ENCODE measurements at regions not wholly inside any gene's neighbourhood (a gene's known extent, or its start where the extent isn't known, plus 50 kb on each side); places are given as distances from the start of the nearest gene placed in this dataset.

- Mint-ChIP-seq H3K4me3 (no peak overlapping the region), H3K27me3 (ENCODE audit: low read depth in 2 of 2) (no peaks in the 10 kb centered on the region), H3K36me3 (no peaks in the 10 kb centered on the region), H3K4me1 (no peaks in the 10 kb centered on the region), H3K9me3 (peaks cover 0 to 6% of the 10 kb centered on the region in 2 donors), H3K27ac (no peak overlapping the region)
- ATAC-seq (no peak), DNase-seq (no peak)
- H3K27me3 ChIP-seq (ENCODE audit: control insufficient read depth, insufficient read depth, low read length) = no peaks in the 10 kb centered on the region
- no peak overlapping the region for H3K4me3 ChIP-seq (ENCODE audit: low read length)
- no peak for TF ChIP-seq CTCF (IDR thresholded peaks at IDR 0.05)
- H3K9me3 ChIP-seq (ENCODE audit: control insufficient read depth, insufficient read depth, low read length) = no peaks in the 10 kb centered on the region
- no peak overlapping the region for H3K27ac ChIP-seq (ENCODE audit: low read length)
- H3K36me3 ChIP-seq (ENCODE audit: control insufficient read depth, insufficient read depth, low read length) = no peaks in the 10 kb centered on the region
- intact Hi-C loops (cut with micrococcal nuclease) = no loop called here
- H3K4me1 ChIP-seq (ENCODE audit: control insufficient read depth, insufficient read depth, low read length) = no peaks in the 10 kb centered on the region
These were observed 157.0 kb downstream of the CCDC34 start for GRCh38 chr11:27205779-27206570.

- no peak overlapping the region for H3K27ac ChIP-seq (ENCODE audit: low read length)
- H3K36me3 Mint-ChIP-seq = no peaks in the 10 kb centered on the region
- no peaks in the 10 kb centered on the region for H3K4me1 Mint-ChIP-seq
- H3K27me3 Mint-ChIP-seq (ENCODE audit: low read depth in 2 of 2) = no peaks in the 10 kb centered on the region
- no peak for TF ChIP-seq CTCF (IDR thresholded peaks at IDR 0.05)
- H3K36me3 ChIP-seq (ENCODE audit: control insufficient read depth, insufficient read depth, low read length) = no peaks in the 10 kb centered on the region
- no peak overlapping the region for H3K4me3 Mint-ChIP-seq
- no peak for ATAC-seq
- intact Hi-C loops (cut with micrococcal nuclease) = no loop called here
- H3K27ac Mint-ChIP-seq = no peak overlapping the region
- no peaks in the 10 kb centered on the region for H3K27me3 ChIP-seq (ENCODE audit: control insufficient read depth, insufficient read depth, low read length)
- no peaks in the 10 kb centered on the region for H3K9me3 ChIP-seq (ENCODE audit: control insufficient read depth, insufficient read depth, low read length)
- H3K4me3 ChIP-seq (ENCODE audit: low read length) = no peak overlapping the region
- no peak for DNase-seq
- H3K4me1 ChIP-seq (ENCODE audit: control insufficient read depth, insufficient read depth, low read length) = no peaks in the 10 kb centered on the region
- 64% methylated on average over 3 of the region's 3 CpGs for WGBS (ENCODE audit: insufficient coverage)
- peaks cover 0 to 7% of the 10 kb centered on the region in 2 donors for H3K9me3 Mint-ChIP-seq
These were observed 157.8 kb downstream of the CCDC34 start for GRCh38 chr11:27205250-27205649.

GRCh38 chr11:27204529-27204928, 158.5 kb downstream of the CCDC34 start:
- intact Hi-C loops (cut with micrococcal nuclease) = no loop called here
- DNase-seq (no peak), ATAC-seq (no peak)
- 90% methylated on average over 1 of the region's 3 CpGs for WGBS (ENCODE audit: insufficient coverage)
- H3K4me3 ChIP-seq (ENCODE audit: low read length) = no peak overlapping the region
- no peaks in the 10 kb centered on the region for H3K36me3 Mint-ChIP-seq
- H3K27me3 ChIP-seq (ENCODE audit: control insufficient read depth, insufficient read depth, low read length) = no peaks in the 10 kb centered on the region
- no peaks in the 10 kb centered on the region for H3K27me3 Mint-ChIP-seq (ENCODE audit: low read depth in 2 of 2)
- H3K27ac Mint-ChIP-seq = no peak overlapping the region
- H3K4me1 ChIP-seq (ENCODE audit: control insufficient read depth, insufficient read depth, low read length) = no peaks in the 10 kb centered on the region
- no peak for TF ChIP-seq CTCF (IDR thresholded peaks at IDR 0.05)
- no peak overlapping the region for H3K4me3 Mint-ChIP-seq
- no peaks in the 10 kb centered on the region for H3K9me3 ChIP-seq (ENCODE audit: control insufficient read depth, insufficient read depth, low read length)
- H3K36me3 ChIP-seq (ENCODE audit: control insufficient read depth, insufficient read depth, low read length) = no peaks in the 10 kb centered on the region
- no peaks in the 10 kb centered on the region for H3K4me1 Mint-ChIP-seq
- H3K27ac ChIP-seq (ENCODE audit: low read length) = no peak overlapping the region
- peaks cover 0 to 7% of the 10 kb centered on the region in 2 donors for H3K9me3 Mint-ChIP-seq

- whole genome bisulfite sequencing (ENCODE audit: insufficient coverage) = 81% methylated on average over 5 of the region's 5 CpGs
- Mint-ChIP-seq H3K36me3 (no peaks in the 10 kb centered on the region), H3K4me3 (no peak overlapping the region), H3K27ac (no peak overlapping the region), H3K9me3 (peaks cover 0 to 7% of the 10 kb centered on the region in 2 donors), H3K27me3 (ENCODE audit: low read depth in 2 of 2) (no peaks in the 10 kb centered on the region), H3K4me1 (no peaks in the 10 kb centered on the region)
- DNase-seq (no peak), ATAC-seq (no peak)
- Histone ChIP-seq H3K4me3 (ENCODE audit: low read length) (no peak overlapping the region), H3K4me1 (ENCODE audit: control insufficient read depth, insufficient read depth, low read length) (no peaks in the 10 kb centered on the region), H3K27ac (ENCODE audit: low read length) (no peak overlapping the region), H3K27me3 (ENCODE audit: control insufficient read depth, insufficient read depth, low read length) (no peaks in the 10 kb centered on the region), H3K36me3 (ENCODE audit: control insufficient read depth, insufficient read depth, low read length) (no peaks in the 10 kb centered on the region), H3K9me3 (ENCODE audit: control insufficient read depth, insufficient read depth, low read length) (no peaks in the 10 kb centered on the region)
- no peak for TF ChIP-seq CTCF (IDR thresholded peaks at IDR 0.05)
- intact Hi-C loops (cut with micrococcal nuclease) = no loop called here
These were observed 159.9 kb downstream of the CCDC34 start for GRCh38 chr11:27203077-27203647.
